GM23338 (cell line): ENCODE measurements at regions not wholly inside any gene's neighbourhood (a gene's known extent, or its start where the extent isn't known, plus 50 kb on each side); places are given as distances from the start of the nearest gene placed in this dataset.

Experiments used
- ATAC-seq: fragments of 200-7000 bp; cut with Tn5 transposase; 3 replicates; pipeline ENCODE4 v1.9.1; 2020
- DNase-seq: peaks from one replicate; pipeline ENCODE4 v3.0.0-alpha.2; 2015; ENCODE audit warnings: low spot score
- H2AFZ ChIP-seq: fragments of 200-600 bp; sonication (generic); 2 replicates; pipeline ENCODE4 v1.8.0; 2016; ENCODE audit warnings: antibody characterized with exemption, mild to moderate bottlenecking, moderate library complexity
- H3F3A ChIP-seq: fragments of 200-600 bp; sonication (generic); replicated peaks from 2 replicates; pipeline ENCODE4 v1.8.0; 2017; ENCODE audit warnings: antibody characterized with exemption, mixed run types, low read depth
- H3K27ac ChIP-seq: fragments of 200-600 bp; sonication (generic); 2 replicates; pipeline ENCODE4 v1.6.1; 2016; ENCODE audit warnings: low read depth
- H3K27me3 ChIP-seq: fragments of 200-600 bp; sonication (generic); 2 replicates; pipeline ENCODE4 v1.8.0; 2016; ENCODE audit warnings: mild to moderate bottlenecking, mixed run types, moderate library complexity; ENCODE audit not compliant: insufficient read depth
- H3K36me3 ChIP-seq: fragments of 200-600 bp; sonication (generic); 2 replicates; pipeline ENCODE4 v1.8.0; 2016; ENCODE audit warnings: mild to moderate bottlenecking; ENCODE audit not compliant: insufficient read depth
- H3K4me1 ChIP-seq: fragments of 200-600 bp; sonication (generic); 2 replicates; pipeline ENCODE4 v1.8.0; 2016; ENCODE audit warnings: mild to moderate bottlenecking, moderate library complexity; ENCODE audit not compliant: insufficient read depth
- H3K4me2 ChIP-seq: fragments of 200-600 bp; sonication (generic); 2 replicates; pipeline ENCODE4 v1.7.1; 2017; ENCODE audit warnings: mixed run types
- H3K4me3 ChIP-seq: fragments of 200-600 bp; sonication (generic); 2 replicates; pipeline ENCODE4 v1.6.1; 2016; ENCODE audit warnings: mixed run types
- H3K79me2 ChIP-seq: fragments of 200-600 bp; sonication (generic); replicated peaks from 2 replicates; pipeline ENCODE4 v1.8.0; 2017; ENCODE audit warnings: mild to moderate bottlenecking; ENCODE audit not compliant: insufficient read depth
- H3K9me2 ChIP-seq: fragments of 200-600 bp; sonication (generic); 2 replicates; pipeline ENCODE4 v1.8.0; 2017; ENCODE audit not compliant: insufficient read depth
- H4K20me1 ChIP-seq: fragments of 200-600 bp; sonication (generic); replicated peaks from 2 replicates; pipeline ENCODE4 v1.8.0; 2017; ENCODE audit warnings: mild to moderate bottlenecking; ENCODE audit not compliant: insufficient read depth
- H3K27ac Mint-ChIP-seq: 2 replicates; pipeline ENCODE4 v1.8.0; 2020; ENCODE audit warnings: inconsistent platforms, mild to moderate bottlenecking, moderate library complexity, mixed read lengths
- H3K27me3 Mint-ChIP-seq: 3 replicates; pipeline ENCODE4 v1.8.0; 2022; ENCODE audit warnings: low read depth, mild to moderate bottlenecking, moderate library complexity, mixed read lengths, inconsistent platforms; ENCODE audit not compliant: insufficient read depth, poor library complexity
- H3K36me3 Mint-ChIP-seq: 3 replicates; pipeline ENCODE4 v1.8.0; 2021; ENCODE audit warnings: low read depth, mild to moderate bottlenecking, inconsistent platforms, moderate library complexity, mixed read lengths
- H3K4me1 Mint-ChIP-seq: 3 replicates; pipeline ENCODE4 v1.8.0; 2020; ENCODE audit warnings: mild to moderate bottlenecking, inconsistent platforms, mixed read lengths
- H3K4me3 Mint-ChIP-seq: 3 replicates; pipeline ENCODE4 v1.8.0; 2021; ENCODE audit warnings: moderate library complexity, mild to moderate bottlenecking, inconsistent platforms, mixed read lengths
- H3K9me3 Mint-ChIP-seq: 3 replicates; pipeline ENCODE4 v1.8.0; 2020; ENCODE audit warnings: moderate library complexity, mild to moderate bottlenecking, inconsistent platforms, mixed read lengths
- CREB1 ChIP-seq: fragments of 250-450 bp; sonication (Bioruptor Pico); IDR thresholded peaks from 2 replicates; pipeline ENCODE4 v1.5.0; 2020; ENCODE audit warnings: low read depth, mild to moderate bottlenecking, moderate library complexity
- EZH2 ChIP-seq: fragments of 200-600 bp; sonication (generic); IDR thresholded peaks from one replicate; pipeline ENCODE4 v1.8.0; 2017; ENCODE audit warnings: antibody characterized with exemption, mild to moderate bottlenecking, low read depth; ENCODE audit not compliant: unreplicated experiment
- EZH2phosphoT487 ChIP-seq: fragments of 200-600 bp; sonication (generic); IDR thresholded peaks from one replicate; pipeline ENCODE4 v1.8.1; 2018; ENCODE audit warnings: antibody characterized with exemption; ENCODE audit not compliant: unreplicated experiment
- JUNB ChIP-seq: IDR thresholded peaks from one replicate; pipeline ENCODE4 v1.6.1; 2016; ENCODE audit warnings: antibody characterized with exemption; ENCODE audit not compliant: unreplicated experiment
- NANOG ChIP-seq: IDR thresholded peaks from 2 replicates; pipeline ENCODE4 v1.6.1; 2016; ENCODE audit warnings: antibody characterized with exemption, borderline replicate concordance
- POLR2AphosphoS5 ChIP-seq: IDR thresholded peaks from 2 replicates; pipeline ENCODE4 v1.6.1; 2016; ENCODE audit warnings: antibody characterized with exemption, low read depth
- STAT1 ChIP-seq: IDR thresholded peaks from one replicate; pipeline ENCODE4 v1.6.1; 2016; ENCODE audit warnings: antibody characterized with exemption; ENCODE audit not compliant: unreplicated experiment
- ZNF114 ChIP-seq: fragments of 250-450 bp; sonication (Bioruptor Pico); IDR thresholded peaks from 2 replicates; pipeline ENCODE4 v1.5.0; 2020; ENCODE audit warnings: mild to moderate bottlenecking, moderate library complexity
- ZNF331 ChIP-seq: fragments of 250-450 bp; sonication (Bioruptor Pico); IDR thresholded peaks from 2 replicates; pipeline ENCODE4 v1.5.0; 2020; ENCODE audit warnings: low read depth, mild to moderate bottlenecking, moderate library complexity
- TF ChIP-seq, protein P1 (sequence below): IDR thresholded peaks from 2 replicates; pipeline ENCODE4 v1.6.1; 2016; ENCODE audit warnings: antibody characterized with exemption
- TF ChIP-seq, protein P2 (sequence below), 2 experiments: fragments of 200-600 bp in 1 of 2; sonication (generic) in 1 of 2; conservative IDR thresholded peaks; 2 replicates each; pipeline versions ENCODE4 v1.5.1 to v1.6.1; 2016 to 2017; ENCODE audit warnings: antibody characterized with exemption in 2 of 2, low read depth in 2 of 2, mild to moderate bottlenecking in 2 of 2, moderate library complexity in 1 of 2
- TF ChIP-seq, protein P3 (sequence below): fragments of 250-450 bp; sonication (Bioruptor Pico); IDR thresholded peaks from 2 replicates; pipeline ENCODE4 v1.5.0; 2020; ENCODE audit warnings: mild to moderate bottlenecking, moderate library complexity
- TF ChIP-seq, protein P4 (sequence below): IDR thresholded peaks from one replicate; pipeline ENCODE4 v1.6.1; 2018; ENCODE audit warnings: antibody characterized with exemption; ENCODE audit not compliant: unreplicated experiment

DNA sequence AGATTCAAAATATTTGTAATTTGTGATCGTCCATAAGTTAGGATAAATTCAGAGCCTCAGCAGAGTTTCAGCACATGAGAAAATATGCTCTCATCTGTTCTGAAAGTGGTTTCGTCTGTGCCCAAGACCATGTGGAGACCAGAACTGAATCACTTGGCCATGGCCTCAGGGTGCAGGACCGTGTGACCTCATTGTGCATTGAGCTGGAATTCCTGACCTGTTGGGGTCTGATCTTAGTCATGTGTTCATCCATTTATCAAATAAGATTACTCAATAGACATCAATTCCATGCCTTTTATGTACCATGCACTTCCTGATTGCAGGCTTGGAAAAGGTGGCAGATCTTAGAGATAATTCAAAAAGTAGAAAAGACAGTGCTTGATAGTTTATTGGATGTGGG lies 680.5 kb downstream of the QKI start:
- no peak overlapping the region for H3K27ac Mint-ChIP-seq
- H3K36me3 ChIP-seq, result no peaks in the 10 kb centered on the region
- H3K36me3 Mint-ChIP-seq, result no peaks in the 10 kb centered on the region
- no peak overlapping the region for H3K4me3 ChIP-seq
- H3K4me1 ChIP-seq, result no peaks in the 10 kb centered on the region; the same call in 1 of the 2 replicates
- H3F3A ChIP-seq, result no peaks in the 10 kb centered on the region
- peaks cover 8% of the 10 kb centered on the region for H3K9me2 ChIP-seq
- H3K4me2 ChIP-seq, result no peak overlapping the region
- no peak overlapping the region for H3K27ac ChIP-seq
- no peak overlapping the region for H2AFZ ChIP-seq
- H3K4me1 Mint-ChIP-seq, result 0 out of 3 replicates have a peak, but pooled peaks cover 3% of the 10 kb centered on the region
- H3K4me3 Mint-ChIP-seq, result no peak overlapping the region
- ATAC-seq, result no peak
- DNase-seq, result no peak
- no peaks in the 10 kb centered on the region for H3K27me3 Mint-ChIP-seq
- H3K27me3 ChIP-seq, result no peaks in the 10 kb centered on the region
- no peaks in the 10 kb centered on the region for H3K79me2 ChIP-seq
- H3K9me3 Mint-ChIP-seq, result peaks cover 3% of the 10 kb centered on the region; the same call in 2 of the 3 replicates
- no peak for TF ChIP-seq CREB1 (CRISPR knock-in tag)
- no peak for TF ChIP-seq ZNF114
- TF ChIP-seq NANOG, result no peak
- TF ChIP-seq JUNB, result no peak
- no peak for TF ChIP-seq POLR2AphosphoS5
- TF ChIP-seq EZH2phosphoT487, result no peak
- TF ChIP-seq STAT1, result no peak
- TF ChIP-seq, protein P1, sequence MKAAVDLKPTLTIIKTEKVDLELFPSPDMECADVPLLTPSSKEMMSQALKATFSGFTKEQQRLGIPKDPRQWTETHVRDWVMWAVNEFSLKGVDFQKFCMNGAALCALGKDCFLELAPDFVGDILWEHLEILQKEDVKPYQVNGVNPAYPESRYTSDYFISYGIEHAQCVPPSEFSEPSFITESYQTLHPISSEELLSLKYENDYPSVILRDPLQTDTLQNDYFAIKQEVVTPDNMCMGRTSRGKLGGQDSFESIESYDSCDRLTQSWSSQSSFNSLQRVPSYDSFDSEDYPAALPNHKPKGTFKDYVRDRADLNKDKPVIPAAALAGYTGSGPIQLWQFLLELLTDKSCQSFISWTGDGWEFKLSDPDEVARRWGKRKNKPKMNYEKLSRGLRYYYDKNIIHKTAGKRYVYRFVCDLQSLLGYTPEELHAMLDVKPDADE, result no peak
- no peak for TF ChIP-seq ZNF331 (CRISPR knock-in tag)
- TF ChIP-seq, protein P2, sequence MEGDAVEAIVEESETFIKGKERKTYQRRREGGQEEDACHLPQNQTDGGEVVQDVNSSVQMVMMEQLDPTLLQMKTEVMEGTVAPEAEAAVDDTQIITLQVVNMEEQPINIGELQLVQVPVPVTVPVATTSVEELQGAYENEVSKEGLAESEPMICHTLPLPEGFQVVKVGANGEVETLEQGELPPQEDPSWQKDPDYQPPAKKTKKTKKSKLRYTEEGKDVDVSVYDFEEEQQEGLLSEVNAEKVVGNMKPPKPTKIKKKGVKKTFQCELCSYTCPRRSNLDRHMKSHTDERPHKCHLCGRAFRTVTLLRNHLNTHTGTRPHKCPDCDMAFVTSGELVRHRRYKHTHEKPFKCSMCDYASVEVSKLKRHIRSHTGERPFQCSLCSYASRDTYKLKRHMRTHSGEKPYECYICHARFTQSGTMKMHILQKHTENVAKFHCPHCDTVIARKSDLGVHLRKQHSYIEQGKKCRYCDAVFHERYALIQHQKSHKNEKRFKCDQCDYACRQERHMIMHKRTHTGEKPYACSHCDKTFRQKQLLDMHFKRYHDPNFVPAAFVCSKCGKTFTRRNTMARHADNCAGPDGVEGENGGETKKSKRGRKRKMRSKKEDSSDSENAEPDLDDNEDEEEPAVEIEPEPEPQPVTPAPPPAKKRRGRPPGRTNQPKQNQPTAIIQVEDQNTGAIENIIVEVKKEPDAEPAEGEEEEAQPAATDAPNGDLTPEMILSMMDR (conservative IDR thresholded peaks at IDR 0.05; ENCODE audit: low read depth in 2 of 2), result no peak
- TF ChIP-seq, protein P3, sequence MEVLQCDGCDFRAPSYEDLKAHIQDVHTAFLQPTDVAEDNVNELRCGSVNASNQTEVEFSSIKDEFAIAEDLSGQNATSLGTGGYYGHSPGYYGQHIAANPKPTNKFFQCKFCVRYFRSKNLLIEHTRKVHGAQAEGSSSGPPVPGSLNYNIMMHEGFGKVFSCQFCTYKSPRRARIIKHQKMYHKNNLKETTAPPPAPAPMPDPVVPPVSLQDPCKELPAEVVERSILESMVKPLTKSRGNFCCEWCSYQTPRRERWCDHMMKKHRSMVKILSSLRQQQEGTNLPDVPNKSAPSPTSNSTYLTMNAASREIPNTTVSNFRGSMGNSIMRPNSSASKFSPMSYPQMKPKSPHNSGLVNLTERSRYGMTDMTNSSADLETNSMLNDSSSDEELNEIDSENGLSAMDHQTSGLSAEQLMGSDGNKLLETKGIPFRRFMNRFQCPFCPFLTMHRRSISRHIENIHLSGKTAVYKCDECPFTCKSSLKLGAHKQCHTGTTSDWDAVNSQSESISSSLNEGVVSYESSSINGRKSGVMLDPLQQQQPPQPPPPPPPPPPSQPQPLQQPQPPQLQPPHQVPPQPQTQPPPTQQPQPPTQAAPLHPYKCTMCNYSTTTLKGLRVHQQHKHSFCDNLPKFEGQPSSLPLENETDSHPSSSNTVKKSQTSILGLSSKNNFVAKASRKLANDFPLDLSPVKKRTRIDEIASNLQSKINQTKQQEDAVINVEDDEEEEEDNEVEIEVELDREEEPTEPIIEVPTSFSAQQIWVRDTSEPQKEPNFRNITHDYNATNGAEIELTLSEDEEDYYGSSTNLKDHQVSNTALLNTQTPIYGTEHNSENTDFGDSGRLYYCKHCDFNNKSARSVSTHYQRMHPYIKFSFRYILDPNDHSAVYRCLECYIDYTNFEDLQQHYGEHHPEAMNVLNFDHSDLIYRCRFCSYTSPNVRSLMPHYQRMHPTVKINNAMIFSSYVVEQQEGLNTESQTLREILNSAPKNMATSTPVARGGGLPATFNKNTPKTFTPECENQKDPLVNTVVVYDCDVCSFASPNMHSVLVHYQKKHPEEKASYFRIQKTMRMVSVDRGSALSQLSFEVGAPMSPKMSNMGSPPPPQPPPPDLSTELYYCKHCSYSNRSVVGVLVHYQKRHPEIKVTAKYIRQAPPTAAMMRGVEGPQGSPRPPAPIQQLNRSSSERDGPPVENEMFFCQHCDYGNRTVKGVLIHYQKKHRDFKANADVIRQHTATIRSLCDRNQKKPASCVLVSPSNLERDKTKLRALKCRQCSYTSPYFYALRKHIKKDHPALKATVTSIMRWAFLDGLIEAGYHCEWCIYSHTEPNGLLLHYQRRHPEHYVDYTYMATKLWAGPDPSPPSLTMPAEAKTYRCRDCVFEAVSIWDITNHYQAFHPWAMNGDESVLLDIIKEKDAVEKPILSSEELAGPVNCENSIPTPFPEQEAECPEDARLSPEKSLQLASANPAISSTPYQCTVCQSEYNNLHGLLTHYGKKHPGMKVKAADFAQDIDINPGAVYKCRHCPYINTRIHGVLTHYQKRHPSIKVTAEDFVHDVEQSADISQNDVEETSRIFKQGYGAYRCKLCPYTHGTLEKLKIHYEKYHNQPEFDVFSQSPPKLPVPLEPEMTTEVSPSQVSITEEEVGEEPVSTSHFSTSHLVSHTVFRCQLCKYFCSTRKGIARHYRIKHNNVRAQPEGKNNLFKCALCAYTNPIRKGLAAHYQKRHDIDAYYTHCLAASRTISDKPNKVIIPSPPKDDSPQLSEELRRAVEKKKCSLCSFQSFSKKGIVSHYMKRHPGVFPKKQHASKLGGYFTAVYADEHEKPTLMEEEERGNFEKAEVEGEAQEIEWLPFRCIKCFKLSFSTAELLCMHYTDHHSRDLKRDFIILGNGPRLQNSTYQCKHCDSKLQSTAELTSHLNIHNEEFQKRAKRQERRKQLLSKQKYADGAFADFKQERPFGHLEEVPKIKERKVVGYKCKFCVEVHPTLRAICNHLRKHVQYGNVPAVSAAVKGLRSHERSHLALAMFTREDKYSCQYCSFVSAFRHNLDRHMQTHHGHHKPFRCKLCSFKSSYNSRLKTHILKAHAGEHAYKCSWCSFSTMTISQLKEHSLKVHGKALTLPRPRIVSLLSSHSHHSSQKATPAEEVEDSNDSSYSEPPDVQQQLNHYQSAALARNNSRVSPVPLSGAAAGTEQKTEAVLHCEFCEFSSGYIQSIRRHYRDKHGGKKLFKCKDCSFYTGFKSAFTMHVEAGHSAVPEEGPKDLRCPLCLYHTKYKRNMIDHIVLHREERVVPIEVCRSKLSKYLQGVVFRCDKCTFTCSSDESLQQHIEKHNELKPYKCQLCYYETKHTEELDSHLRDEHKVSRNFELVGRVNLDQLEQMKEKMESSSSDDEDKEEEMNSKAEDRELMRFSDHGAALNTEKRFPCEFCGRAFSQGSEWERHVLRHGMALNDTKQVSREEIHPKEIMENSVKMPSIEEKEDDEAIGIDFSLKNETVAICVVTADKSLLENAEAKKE (CRISPR knock-in tag), result no peak
- no peak for TF ChIP-seq EZH2
- TF ChIP-seq, protein P4, sequence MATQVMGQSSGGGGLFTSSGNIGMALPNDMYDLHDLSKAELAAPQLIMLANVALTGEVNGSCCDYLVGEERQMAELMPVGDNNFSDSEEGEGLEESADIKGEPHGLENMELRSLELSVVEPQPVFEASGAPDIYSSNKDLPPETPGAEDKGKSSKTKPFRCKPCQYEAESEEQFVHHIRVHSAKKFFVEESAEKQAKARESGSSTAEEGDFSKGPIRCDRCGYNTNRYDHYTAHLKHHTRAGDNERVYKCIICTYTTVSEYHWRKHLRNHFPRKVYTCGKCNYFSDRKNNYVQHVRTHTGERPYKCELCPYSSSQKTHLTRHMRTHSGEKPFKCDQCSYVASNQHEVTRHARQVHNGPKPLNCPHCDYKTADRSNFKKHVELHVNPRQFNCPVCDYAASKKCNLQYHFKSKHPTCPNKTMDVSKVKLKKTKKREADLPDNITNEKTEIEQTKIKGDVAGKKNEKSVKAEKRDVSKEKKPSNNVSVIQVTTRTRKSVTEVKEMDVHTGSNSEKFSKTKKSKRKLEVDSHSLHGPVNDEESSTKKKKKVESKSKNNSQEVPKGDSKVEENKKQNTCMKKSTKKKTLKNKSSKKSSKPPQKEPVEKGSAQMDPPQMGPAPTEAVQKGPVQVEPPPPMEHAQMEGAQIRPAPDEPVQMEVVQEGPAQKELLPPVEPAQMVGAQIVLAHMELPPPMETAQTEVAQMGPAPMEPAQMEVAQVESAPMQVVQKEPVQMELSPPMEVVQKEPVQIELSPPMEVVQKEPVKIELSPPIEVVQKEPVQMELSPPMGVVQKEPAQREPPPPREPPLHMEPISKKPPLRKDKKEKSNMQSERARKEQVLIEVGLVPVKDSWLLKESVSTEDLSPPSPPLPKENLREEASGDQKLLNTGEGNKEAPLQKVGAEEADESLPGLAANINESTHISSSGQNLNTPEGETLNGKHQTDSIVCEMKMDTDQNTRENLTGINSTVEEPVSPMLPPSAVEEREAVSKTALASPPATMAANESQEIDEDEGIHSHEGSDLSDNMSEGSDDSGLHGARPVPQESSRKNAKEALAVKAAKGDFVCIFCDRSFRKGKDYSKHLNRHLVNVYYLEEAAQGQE, result no peak
- H4K20me1 ChIP-seq, result no peaks in the 10 kb centered on the region
